Activated naive CD4-positive, alpha-beta T cell (primary cell): ENCODE measurements at regions not wholly inside any gene's neighbourhood (a gene's known extent, or its start where the extent isn't known, plus 50 kb on each side); places are given as distances from the start of the nearest gene placed in this dataset.

Source experiments
- DNase-seq, 4 experiments: peaks; one replicate each; lab custom pipeline; 2025; lab: John Stamatoyannopoulos, UW

DNA sequence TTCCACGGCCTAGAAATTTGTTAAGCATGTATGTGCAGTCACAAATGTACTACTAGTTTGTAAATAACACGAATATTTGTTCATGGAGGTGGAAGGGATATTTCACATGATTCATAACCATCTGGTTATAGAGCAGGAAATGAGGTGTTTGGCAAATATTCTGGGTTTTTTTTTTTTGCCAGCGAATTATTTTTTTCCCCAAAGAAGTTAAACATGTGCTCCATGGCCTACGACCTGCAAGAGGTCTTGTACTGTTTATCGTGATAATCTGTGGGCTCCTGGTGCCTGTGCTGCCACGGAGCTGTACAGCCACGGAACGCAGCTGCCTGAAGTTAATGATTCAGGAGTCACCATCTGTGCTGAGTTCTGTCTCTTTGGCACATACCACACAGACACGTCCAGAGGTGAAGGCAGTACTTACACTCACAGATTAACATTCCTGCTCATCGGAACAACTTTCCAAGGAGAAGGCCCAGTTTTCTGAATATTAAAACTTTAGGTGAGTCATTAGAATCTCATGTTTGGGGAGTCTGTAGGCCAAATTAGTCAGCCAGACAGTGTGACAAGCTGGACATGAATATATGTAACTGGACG is 156.3 kb downstream of the TMX1 start:
- no peak for DNase-seq

DNA sequence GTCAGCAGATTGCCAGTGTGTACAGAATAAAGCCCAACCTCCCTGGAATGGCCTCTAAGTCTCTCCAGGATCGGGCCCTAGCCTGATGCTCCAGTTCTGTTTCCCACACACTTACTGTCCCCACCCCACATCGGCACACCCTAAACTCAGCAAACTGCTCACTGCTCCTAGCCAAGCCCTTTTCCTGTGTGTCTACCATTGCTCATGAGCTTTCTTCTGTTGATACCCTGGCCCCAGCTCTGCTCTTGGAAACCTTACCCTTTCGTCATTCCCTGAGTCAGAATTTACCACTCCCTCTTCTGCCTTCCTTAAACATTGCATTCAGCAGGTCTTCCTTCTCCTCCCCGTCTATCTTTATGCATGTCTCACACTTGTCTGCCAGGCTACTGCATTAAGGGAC is 158.9 kb downstream of the TMX1 start:
- no peak for DNase-seq

DNA sequence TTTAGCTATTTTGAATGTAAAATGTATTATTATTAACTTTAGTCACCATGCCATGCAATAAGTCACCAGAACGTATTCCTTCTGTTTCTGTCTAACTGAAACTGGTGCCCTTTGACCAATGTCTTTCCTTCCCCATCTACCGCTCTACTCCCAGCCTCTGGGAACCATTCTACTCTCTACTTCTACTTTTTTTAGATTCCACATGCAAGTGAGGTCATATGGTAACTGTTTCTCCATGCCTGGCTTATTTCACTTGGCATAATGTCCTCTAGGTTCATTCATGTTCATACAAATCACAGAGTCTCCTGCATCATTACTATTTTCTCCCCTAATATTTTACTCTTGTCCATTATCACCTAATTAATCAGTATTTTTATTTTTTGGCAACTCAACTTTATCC is 160.1 kb downstream of the TMX1 start:
- no peak for DNase-seq

DNA sequence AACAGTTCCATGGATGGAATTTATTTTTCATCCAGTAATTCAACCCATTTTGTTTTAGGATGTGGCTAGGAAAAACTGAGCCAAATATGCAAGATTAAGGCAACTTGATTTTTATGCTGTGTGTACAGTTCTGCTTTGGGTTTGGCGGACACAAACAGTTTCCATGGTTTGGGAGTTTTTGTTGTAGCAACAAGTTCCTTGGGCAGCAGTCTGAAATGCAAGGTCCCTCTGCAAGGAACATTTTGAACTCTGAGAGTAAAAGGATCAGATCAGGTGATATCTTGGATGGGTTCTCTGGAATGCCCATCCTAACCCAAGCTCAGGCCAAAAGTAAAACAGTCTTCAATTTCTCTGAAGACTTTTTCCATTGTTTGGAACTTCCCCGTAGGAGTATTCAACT is 161.2 kb downstream of the TMX1 start:
- DNase-seq = no peak

DNA sequence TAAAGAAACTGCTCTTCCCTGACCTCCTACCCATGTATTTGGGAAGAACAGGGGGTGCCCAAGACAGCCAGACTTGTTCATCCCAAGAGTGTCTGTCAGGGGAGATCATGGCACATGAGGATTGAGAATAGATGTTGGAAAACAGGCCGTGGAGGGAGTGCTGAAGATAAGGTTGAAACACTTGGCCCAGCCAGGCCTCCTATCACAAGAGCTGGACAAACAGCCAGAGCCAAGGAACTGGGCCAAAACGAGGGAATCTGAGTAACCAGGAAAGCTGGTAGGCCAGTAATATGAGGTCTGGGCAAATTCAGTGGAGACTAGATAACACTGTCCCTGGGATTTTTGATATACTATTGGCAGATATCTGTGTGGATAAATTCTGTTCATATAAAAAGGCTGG is 161.7 kb downstream of the TMX1 start:
- no peak for DNase-seq

DNA sequence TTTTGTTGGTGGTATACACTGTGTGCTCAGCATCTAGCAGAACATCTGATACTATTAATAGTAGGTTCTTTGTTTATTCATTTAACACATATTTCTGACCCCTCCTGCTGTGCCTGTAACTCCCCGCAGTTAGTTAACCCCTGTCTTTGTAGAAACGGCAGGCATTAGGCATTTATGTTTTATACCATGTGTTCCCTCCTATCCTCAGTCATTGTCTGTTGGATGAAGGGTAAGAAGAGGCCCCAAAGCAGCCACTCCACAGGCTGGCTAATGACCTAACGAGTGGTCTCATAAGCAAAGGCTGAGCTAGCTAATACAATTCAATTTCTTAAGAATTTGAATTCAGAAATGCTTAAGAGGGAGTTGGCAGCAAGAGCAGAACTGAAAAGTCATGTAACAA is 170.8 kb downstream of the TMX1 start:
- DNase-seq = no peak

DNA sequence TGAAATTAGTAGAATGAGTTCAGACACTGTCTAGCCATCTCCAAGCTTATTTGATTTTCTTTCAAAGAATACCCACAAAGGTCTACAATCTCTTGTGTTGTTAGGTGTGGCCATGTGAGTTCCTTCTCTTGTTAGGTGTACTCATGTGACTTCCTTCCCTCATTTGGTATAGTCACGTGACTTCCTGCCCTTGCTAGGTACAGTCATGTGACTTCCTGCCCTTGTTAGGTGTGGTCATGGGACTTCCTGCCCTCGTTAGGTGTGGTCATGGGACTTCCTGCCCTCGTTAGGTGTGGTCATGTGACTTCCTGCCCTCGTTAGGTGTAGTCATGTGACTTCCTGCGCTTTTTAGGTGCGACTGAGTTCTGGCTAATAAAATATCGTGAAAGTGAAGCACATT is 179.6 kb downstream of the TMX1 start:
- peak in 2 of 4 experiments; percentile 10 to 15 for DNase-seq

DNA sequence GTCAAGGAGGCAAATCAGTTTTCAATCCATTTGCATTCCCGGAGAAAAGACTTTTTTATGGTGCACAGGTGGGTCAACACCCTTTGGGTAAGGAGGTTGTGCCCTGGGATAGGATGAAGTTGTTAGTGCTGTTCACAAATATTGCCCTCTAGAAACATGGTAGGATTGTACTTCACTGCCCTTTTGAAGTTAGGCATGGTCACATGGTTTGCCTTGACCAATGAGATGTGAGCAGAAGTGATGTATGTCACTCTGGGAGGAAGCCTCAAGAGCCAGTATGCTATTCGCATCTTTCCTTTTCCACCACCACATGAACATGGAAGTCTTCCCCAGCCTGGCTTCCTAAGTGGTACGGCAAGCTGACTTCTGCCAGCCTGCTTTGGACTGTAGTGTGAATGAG is 182.7 kb downstream of the TMX1 start:
- DNase-seq = no peak

DNA sequence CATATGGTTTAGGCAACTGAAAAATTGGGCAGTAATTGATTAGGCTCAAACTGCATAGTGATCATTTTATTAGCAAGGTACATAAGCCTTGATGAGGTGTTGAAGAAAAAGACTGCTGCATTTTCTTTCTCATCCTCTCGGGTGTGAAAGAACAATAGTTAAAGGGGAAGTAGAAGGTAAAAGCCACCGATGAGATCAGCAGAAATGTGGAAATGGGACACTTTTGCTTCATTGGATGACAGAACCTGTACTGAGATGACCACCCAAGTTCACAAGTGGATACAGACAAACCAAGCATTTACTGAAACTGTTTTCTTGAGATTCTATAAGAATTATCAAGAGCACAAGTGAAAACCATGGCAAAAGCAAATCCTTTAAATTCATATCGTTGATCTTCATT is 184.0 kb downstream of the TMX1 start:
- no peak for DNase-seq

DNA sequence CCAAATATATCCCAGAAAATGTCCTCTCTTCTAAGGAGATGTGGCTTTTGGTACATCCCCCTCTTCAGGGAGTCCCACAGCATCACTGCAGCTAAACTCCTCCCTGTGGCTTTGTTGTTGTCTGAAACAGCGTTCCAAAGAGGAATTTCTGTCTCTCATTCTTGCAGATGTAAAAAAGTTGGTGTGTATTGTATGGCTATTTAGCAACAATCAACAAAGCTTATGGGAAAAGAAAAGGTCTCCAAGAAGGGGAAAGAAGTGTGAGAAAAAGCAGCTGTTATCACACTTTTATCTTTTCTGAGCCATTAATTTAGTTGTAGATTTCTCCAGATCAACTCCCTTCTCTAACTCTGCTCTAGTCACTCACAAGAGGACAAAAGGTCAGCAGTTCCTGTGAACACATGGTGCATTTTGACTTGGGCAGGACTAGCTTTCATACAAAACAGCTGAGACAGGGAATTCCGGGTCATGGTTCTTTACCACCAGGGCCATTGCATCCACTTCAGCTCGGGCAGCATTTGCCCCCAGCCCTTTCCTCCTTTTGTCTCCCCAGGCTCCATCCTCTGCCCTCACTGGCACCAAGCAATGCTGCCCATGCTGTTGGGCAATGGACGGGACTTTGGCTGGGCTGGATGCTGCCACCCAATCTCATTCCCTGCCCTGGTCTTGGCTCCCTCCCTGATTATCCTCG is 184.7 kb downstream of the TMX1 start:
- DNase-seq = no peak

DNA sequence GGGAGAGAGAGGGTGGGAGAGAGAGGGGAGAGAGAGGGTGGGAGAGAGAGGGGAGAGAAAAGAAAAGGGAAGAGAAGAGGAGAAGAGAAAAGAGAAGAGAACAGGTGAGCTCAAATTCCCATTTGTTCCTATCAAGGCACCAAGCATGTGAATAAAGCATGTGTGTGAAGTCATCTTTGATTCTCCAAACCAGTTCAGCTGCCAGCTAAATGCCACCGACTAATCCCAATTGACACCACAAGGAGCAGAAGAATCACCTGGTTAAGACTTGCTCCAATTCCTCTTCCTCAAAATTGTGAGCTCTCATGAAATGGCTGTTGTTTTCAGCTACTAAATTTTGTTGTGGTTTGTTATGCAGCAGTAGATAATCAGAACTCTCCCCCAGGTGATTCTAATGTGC is 188.9 kb downstream of the TMX1 start:
- DNase-seq = no peak

DNA sequence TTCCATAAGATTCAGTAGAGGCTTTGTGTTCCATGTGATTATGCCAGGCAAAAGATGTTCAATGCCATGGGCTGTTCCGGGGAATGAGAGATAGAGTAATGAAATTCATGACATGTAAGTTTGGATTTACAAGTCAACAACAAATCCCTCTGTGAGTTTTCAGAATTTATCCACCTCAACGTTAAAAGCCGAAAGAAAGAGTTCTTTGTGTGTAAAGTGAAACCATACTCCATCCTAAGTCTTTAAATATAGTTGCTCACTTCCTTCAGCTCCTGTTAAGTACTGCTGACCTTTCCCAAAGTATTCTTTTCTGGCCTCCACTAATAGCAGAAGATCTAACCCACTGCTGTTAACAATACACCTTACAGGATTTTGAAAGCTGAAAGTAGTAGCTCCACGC is 190.0 kb downstream of the TMX1 start:
- DNase-seq = no peak

DNA sequence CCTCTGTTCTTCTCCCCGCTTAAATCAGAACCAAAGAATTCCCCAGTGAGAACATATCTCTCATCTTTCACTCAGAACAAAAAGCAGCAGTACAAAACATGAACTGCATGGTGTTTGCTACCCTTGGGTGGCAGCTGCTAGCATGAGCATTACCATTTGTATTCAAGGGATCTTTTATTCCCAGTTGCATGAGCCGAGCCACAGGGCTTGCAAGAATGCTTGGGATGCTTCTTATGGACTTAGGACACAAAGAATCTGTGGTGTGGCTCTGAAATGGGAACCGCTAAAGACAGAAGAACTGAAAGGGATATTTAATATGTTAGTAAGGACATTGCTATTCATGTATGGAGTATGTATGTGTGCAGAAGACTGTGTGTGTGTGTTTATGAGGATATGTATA is 190.6 kb downstream of the TMX1 start:
- DNase-seq = no peak

DNA sequence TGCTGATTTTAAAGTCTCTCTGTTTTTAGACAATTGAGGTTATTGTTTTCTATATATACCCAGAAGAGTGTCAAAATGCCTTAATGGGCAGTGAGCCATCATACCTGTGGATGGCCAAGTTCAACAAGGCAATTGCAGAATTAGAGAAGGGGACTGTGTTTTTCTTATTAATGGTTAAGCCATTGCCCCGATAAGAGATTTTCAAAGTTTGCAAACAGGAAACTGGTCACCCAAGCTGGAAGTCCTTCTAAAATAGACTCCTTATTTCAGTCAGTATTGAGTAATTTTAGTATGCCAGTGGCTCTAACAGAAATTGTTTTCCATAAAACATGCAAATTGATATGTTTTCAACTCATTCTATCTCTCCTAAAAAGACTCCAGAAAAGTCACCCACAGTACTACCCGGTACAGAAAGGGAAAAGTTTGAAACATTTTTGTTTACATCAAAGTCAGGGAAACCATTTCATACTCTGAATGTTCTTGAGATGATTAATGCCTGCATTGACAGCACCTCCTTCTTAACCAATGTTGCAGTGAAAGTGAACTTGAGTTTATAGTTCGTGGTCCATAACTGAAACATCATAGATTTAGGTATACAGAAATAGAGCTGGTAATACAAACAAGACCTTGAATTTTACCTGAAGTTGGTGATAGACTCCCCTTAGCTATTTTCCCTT is 191.1 kb downstream of the TMX1 start:
- no peak for DNase-seq

DNA sequence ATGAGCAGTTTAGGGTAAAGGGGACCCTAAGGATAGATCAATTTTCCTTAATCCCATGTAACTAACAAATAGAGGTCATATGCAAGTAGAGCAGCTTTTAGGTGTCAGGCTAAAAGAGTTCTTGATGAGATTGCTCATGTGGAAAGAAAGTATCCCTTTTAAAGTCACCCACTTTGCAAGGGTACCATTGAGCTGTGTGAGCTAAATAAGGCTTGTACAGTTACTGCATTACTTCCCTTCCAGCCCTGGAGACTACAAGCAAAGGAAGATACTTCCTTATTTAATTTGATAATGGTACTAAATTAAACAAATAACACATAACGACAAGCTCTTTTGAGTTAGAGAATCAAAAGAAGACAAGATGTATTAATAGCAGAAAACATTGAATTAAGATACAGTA is 191.7 kb downstream of the TMX1 start:
- DNase-seq = no peak

DNA sequence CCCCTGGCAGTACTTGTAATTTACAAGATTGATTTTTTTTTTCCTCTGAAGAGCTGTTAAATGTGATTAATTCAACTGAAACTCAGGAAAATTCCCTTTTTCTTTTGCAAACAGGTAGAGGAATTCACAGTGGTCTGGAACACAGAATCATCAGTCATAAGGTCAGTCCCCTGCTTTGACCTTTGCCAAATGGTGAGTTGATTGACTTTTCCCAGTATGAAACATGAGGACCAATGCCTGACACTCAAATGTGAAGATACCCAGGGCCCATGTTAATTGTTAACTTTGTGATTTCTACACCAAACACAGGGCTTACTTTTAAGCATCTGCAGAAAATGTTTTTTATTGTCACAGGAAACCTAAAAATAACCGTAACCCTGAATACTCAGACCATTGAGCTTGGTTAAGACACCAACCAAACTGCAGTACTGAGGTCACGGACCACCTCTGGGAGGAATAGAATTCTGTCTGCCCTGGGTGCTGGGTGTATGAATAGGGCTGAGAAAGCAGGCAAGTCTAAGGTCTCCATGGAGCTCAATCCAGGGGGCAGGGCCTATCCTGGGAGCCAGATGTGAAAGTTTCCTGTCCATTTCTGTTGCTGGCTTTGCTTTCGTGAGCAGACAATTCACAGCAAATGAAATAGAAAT is 192.4 kb downstream of the TMX1 start:
- DNase-seq = no peak

DNA sequence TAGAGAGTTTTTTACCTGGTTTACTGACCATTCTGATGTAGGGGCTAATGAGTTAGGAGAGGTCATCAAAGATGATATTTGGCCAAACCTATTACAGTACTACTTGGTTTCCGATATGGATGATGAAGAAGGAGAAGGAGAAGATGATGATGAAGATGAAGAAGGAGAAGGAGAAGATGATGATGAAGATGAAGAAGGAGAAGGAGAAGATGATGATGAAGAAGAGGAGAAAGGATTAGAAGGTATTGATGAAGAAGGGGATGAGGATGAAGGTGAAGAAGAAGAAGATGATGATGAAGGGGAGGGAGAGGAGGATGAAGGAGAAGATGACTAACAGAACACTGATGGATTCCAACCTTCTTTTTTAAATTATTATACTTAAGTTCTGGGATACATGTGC is 196.6 kb downstream of the TMX1 start:
- no peak for DNase-seq

DNA sequence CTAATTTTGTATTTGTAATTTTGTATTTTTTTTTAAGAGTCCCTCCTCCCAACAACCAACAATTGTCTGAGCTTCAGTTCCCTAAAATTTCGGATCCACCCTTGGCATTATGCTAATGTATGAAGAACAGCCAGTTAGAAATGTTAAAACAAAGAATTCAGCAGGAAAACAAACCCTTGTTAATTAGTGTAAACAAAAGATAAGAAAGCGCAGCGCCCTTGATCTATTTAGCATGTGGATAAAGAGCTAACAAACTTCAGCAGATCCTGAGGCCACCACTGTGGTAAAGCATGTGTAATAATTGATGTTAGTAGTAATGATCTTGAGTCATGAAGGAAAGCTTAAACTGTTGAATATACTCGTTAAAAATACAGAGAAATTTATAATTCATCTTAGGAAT is 199.8 kb downstream of the TMX1 start:
- no peak for DNase-seq

DNA sequence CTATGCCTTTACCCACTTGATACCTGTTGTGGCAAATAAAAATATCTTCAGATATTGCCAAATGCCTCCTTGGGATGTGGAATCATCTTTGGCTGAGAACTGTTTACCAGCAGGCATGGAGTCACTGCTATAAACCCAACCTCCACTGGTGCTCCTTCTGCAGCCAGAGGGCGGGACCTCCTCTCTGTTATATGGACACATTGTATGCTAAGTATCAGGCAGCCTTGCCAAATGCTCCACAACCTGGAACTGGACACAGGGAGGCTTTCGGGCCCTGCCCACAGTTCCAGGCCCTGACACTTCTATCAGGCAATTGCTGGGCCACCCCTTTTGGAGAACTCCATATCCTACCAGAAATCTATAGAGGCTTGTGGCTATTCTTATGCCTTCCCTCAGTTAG is 201.0 kb downstream of the TMX1 start:
- DNase-seq = no peak

DNA sequence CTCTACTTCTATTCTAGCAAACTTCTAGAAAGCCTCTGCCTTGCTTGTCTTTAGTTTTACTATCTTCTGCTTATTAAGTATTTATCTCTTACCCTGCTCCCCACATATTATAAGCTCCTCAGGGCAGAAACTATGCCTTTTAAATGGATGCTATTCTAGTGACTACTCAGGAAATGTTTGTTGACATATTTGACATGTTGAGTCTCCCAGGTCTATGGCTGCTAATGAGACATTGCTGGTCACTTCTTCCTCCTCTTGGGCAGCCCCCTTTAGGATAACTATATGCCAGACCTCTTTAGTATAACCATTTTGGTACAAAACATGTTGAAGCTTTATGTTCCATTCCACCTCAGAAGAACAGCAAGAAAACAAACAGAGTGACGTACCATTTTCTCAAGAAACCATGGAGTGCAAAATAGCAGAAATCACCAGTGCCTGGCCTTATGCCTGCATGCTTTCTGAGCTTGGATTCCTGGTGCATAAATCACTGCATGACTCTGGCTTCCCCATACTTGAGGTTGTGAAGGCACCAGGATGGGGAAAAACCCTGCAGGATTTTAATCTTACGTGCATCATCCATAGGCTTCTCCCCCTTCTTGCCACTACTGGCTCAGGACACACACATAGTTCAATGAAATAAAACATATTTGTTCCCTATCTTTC is 202.6 kb downstream of the TMX1 start:
- no peak for DNase-seq

DNA sequence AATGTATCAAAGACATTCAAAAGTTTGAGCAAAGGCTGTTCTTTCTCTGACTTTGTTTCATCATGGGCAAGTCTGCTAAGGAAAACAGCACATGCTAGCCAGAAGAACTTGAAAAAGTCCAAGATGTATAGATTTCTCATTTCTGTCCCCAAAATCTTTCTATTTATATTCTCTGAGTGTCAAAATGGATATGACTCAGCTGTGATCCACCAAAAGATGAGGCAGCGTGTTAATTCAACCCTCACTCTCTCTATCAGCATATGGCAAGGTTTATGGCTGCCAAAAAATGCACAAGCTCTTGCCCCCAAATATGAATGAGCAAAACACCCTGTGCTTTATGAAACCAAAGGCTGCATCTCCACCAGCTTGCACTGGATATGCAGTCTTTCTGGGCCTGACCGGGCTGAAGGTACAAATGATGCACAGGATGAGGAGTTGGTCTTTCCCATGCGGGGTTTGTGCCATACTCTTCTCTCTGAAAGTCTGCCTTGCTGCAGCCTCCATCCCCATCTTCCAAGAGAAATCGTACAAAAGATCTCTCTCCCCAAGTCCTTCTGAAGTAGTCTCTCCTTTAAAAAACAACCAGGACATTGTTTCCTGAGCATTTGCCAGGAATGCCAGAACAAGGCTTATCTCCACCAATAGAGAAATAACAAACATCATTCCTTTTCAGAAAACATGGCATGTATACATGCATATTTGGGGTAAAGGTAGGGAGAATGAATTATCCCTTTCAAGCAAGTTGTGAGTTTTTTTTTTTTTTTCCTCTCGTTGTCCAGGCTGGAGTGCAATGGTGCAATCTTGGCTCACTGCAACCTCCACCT is 203.4 kb downstream of the TMX1 start:
- no peak for DNase-seq
